Adrenal gland (tissue), 9 donors: ENCODE measurements at regions not wholly inside any gene's neighbourhood (a gene's known extent, or its start where the extent isn't known, plus 50 kb on each side); places are given as distances from the start of the nearest gene placed in this dataset.

Source experiments
- DNase-seq, 7 donors: peaks; one replicate each; pipeline ENCODE4 v3.0.0-alpha.2; 2019 to 2020
- H3K27ac ChIP-seq, 5 donors: fragments of 200-600 bp; sonication (generic) in 4 of 5; 1 replicate in 3 of 5; 2 replicates in 2 of 5; pipeline versions ENCODE4 v1.5.1 to v1.8.0; 2016 to 2020; ENCODE audit warnings: mild to moderate bottlenecking in 1 of 5
- H3K27me3 ChIP-seq: fragments of 200-600 bp; 2 replicates; pipeline ENCODE4 v1.8.0; 2021
- H3K36me3 ChIP-seq, 2 donors: fragments of 200-600 bp; replicated peaks in 1 of 2; 1 replicate in 1 of 2; 2 replicates in 1 of 2; pipeline versions ENCODE4 v1.5.1 to v1.8.0; 2018 to 2022
- H3K4me1 ChIP-seq, 2 donors: fragments of 200-600 bp; replicated peaks in 1 of 2; 1 replicate in 1 of 2; 2 replicates in 1 of 2; pipeline versions ENCODE4 v1.5.1 to v1.8.0; 2018 to 2021
- H3K4me3 ChIP-seq, 4 donors: fragments of 200-600 bp; sonication (generic) in 3 of 4; one replicate each; pipeline ENCODE4 v1.5.1; 2016 to 2018
- H3K9me3 ChIP-seq, 3 donors: fragments of 200-600 bp; sonication (generic) in 1 of 3; replicated peaks in 1 of 3; 1 replicate in 2 of 3; 2 replicates in 1 of 3; pipeline versions ENCODE4 v1.5.1 to v1.8.0; 2016 to 2021
- CTCF ChIP-seq, 6 experiments: fragments of 450-650 bp in 4 of 6; fragments of 200-600 bp in 2 of 6; sonication (generic) in 1 of 6; IDR thresholded peaks; 1 replicate in 5 of 6; 2 replicates in 1 of 6; pipeline versions ENCODE4 v1.5.1 to v1.8.0; 2016 to 2021; ENCODE audit warnings: antibody characterized with exemption in 6 of 6, mild to moderate bottlenecking in 2 of 6, moderate library complexity in 1 of 6
- POLR2A ChIP-seq, 2 donors: fragments of 450-650 bp; IDR thresholded peaks; one replicate each; pipeline ENCODE4 v1.6.1; 2017; ENCODE audit warnings: antibody characterized with exemption in 2 of 2, mild to moderate bottlenecking in 2 of 2, moderate library complexity in 1 of 2
- WGBS, 4 donors: extraction: QIAGEN DNeasy Blood & Tissue Kit in 2 of 4; methylation state at CpG; one replicate each; pipeline versions ENCODE4 v1.1.5 to v1.1.7; 2013 to 2017; 5-methylcytosine and 5-hydroxymethylcytosine counted together
- intact Hi-C, 2 donors: fragments of 100-400 bp; cut with DNase I; formaldehyde crosslinking; loops; one replicate each; pipeline versions ENCODE4 v1.14.1 to v1.15.0; 2022 to 2023
- small RNA-seq, 2 donors: library from RNA; depleted of rRNA; stranded (forward); fragments of <200 nt; gene quantifications; one replicate each; pipeline ENCODE3, GENCODE V24; 2016
- donor health status: healthy with polysubstance abuse.
- donor health status: Bipolar disorder and iron deficiency.
- donor health status: DM: yes; HTN: yes; CAD: no.
- donor health status: DM: no; HTN: no; CAD: no.
- donor health status: DM: no; HTN: no; CAD: no.

GRCh38 chr2:157927155-157927554 lies 51.0 kb upstream of the ACVR1 start:
- no peaks in the 10 kb centered on the region for H3K36me3 ChIP-seq
- TF ChIP-seq POLR2A (IDR thresholded peaks at IDR 0.05): no peak
- no peak for TF ChIP-seq CTCF (IDR thresholded peaks at IDR 0.05)
- WGBS, 4 donors: 93 to 98% (median 97%) methylated on average over 2 of the region's 2 CpGs
- no peak overlapping the region for H3K4me3 ChIP-seq
- intact Hi-C loops: no loop called here
- no peak overlapping the region for H3K27ac ChIP-seq
- DNase-seq: no peak
- no peaks in the 10 kb centered on the region for H3K4me1 ChIP-seq
- no peaks in the 10 kb centered on the region for H3K27me3 ChIP-seq
- no peaks in the 10 kb centered on the region for H3K9me3 ChIP-seq

Small RNA genes in the stretch of these regions (small RNA-seq; reads per million reads assigned to genes)
- gene RNU6-932P: 0 reads per million in 2 donors
